ENCODE measurements at regions not wholly inside any gene's neighbourhood (a gene's known extent, or its start where the extent isn't known, plus 50 kb on each side); places are given as distances from the start of the nearest gene placed in this dataset.

- in situ Hi-C loops (cut with HindIII; ENCODE audit: low sequenced_read_pairs), result no loop called here
Measured at GRCh38 chrX:4754878-4755604, 1041.6 kb upstream of the PRKX start.

GRCh38 chrX:4741024-4741423 is 1027.6 kb upstream of the PRKX start:
- in situ Hi-C loops (cut with HindIII; ENCODE audit: low sequenced_read_pairs), result no loop called here

DNA sequence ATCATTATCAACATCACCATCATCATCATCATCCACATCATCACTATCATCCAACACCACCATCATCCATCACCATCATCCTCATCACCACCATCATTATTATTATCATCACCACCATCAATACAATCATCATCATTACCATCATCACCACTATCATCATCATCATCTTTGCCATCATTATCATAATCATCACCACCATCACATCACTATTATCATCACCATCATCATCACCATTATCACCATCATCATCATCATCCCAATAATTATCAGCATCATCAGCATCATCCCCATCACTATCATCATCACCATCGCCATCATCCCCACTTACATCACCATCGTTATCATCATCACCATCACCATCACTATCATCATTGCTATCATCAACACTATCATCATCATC is 1021.9 kb upstream of the PRKX start:
- in situ Hi-C loops (cut with HindIII; ENCODE audit: low sequenced_read_pairs), result no loop called here

- in situ Hi-C loops (cut with HindIII; ENCODE audit: low sequenced_read_pairs), result no loop called here
Measured at GRCh38 chrX:4710618-4711433, 997.4 kb upstream of the PRKX start.

DNA sequence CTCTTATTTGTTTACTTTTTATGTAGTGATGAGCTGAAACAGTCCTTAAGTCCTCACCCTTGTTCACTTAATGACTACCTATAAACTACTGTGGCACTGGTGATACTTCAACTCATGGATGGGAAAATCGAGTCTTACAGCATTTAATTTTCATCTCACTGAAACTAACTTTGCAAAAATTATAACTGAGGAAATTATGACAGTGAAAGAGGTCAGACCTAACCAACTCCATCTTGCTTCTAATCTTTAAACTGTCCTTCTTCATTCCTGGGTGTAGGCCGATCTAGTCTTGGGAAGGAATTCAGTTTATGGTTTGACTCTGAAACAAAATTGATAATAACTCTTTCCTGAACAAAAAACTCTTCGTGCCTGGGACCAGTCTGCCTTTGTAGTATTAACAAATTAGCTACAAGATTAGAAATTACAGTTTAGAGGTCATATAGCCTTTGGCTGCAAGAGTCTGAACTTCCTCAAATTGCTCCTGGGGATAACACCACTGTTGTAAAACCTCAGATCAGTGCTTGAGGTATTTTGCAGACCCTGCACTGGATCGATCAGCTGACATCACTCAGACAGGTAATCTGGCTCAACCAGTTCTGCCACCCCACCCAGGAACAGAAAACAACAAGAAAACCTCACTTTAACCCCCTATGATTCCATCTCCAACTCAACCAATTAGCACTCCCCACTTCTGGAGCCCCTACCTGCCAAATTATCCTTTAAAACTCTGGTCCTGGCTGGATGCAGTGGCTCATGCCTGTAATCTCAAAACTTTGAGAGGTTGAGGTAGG is 995.7 kb upstream of the PRKX start:
- in situ Hi-C loops (cut with HindIII; ENCODE audit: low sequenced_read_pairs), result no loop called here

DNA sequence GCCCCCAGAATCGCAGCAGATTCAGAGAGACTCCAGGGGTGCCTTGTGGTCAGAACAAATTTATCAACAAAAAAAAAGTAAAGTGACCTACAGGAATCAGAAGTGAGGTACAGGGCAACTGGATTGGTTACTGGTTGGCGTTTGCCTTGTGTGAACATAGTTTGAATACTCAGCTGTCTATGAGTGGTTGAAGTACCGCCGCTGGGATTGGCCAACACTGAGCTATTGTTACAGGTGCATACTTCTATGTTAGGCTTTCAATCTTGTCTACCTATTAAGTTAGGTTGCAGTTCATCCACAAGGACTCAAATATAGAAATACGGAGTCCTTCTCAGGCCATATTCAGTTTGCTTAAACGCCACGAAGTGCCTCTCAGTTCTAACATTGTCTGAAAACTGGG is 993.5 kb upstream of the PRKX start:
- in situ Hi-C loops (cut with HindIII; ENCODE audit: low sequenced_read_pairs), result no loop called here

GRCh38 chrX:4690521-4690920 is 977.1 kb upstream of the PRKX start:
- in situ Hi-C loops (cut with HindIII; ENCODE audit: low sequenced_read_pairs), result no loop called here

GRCh38 chrX:4682636-4683035 is 969.2 kb upstream of the PRKX start:
- in situ Hi-C loops (cut with HindIII; ENCODE audit: low sequenced_read_pairs), result no loop called here

- in situ Hi-C loops (cut with HindIII; ENCODE audit: low sequenced_read_pairs), result no loop called here
Measured at GRCh38 chrX:4675686-4676300, 962.3 kb upstream of the PRKX start.

DNA sequence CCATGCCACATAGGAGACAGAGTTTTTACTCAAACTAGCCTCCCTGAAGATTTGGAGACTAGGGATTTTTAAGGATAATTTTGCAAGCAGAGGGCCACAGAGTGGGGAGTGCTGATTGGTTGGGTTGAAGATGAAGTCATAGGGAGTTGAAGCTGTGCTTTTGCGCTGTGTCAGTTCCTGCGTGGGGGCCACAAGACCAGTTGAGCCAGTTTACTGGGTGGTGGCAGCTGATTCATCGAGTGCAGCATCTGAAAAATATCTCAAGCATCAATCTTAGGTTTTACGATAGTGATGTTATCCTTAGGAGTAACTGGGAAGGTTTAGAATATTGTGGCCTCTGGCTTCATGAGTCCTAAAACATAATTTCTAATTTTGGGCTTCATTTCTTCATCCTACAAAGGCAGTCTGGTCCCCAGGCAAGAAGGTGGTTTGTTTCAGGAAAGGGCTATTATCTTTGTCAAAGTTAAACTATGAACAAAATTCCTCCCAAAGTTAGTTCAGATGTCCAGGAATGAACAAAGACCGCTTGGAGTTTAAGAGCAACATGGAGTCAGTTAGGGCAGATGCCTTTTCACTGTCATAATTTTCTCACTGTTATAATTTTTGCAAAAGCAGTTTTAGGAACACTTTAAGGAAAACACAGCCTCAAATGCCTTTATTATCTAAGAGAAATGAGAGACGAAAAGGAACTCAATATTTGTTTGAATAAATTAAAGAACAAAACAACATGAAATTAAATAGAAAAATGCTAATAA is 960.8 kb upstream of the PRKX start:
- in situ Hi-C loops (cut with HindIII; ENCODE audit: low sequenced_read_pairs), result no loop called here

DNA sequence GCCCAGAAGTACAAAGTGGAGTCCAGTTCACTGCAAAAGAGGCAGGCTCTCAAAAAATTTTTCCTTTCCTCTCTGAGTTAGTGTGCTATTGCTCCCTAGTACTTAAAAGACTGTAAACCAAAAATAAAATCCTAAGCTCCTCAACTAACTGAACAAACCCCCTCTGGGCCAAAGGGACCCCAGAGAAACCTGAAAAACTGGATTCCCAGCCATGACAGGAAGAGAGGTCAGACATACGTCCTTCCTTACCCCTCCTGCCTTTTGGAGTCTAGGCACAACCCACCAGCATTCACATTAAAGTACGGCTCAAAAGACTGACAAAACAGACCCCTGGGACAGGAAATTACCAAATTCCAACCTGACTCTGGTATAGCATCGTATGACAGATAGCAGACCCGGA is 957.9 kb upstream of the PRKX start:
- in situ Hi-C loops (cut with HindIII; ENCODE audit: low sequenced_read_pairs), result no loop called here

GRCh38 chrX:4670606-4671005 is 957.2 kb upstream of the PRKX start:
- in situ Hi-C loops (cut with HindIII; ENCODE audit: low sequenced_read_pairs), result no loop called here

- in situ Hi-C loops (cut with HindIII; ENCODE audit: low sequenced_read_pairs), result no loop called here
Measured at GRCh38 chrX:4668802-4669536, 955.5 kb upstream of the PRKX start.

DNA sequence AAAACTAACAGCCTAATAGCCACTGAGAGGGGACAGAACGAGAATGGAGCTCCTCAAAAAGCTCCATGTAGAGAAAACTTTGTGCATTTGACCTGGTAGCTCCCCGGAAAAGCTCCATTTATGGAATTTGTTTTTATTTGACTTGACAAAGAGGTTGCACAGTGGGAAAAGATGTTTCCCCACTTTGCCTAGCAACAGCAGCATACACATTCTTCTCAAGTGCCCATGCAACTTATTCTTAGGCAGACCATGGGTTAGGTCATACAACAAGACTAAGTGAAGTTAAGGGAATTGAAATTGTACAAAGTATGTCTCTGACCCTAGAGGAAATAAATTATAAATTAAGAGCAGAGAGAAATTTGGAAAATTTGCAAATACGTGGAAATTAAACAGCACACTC is 949.6 kb upstream of the PRKX start:
- in situ Hi-C loops (cut with HindIII; ENCODE audit: low sequenced_read_pairs), result no loop called here

DNA sequence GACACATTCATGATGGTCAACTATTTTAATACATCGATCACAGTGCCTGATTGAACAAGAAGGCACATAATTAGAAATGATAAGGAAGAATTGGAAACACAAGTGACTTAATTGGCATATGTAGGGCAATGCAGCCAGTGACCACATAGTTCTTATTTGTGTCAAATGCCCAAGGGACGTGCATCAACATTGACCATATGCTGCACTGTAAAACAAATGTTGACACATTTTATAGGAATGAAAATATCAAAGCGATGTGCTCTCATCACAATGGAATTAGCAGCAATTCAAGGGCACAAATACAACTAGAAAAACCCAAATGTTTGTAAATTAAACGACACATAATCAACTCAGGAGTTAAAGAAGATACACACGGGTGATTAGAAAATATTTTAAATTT is 948.3 kb upstream of the PRKX start:
- in situ Hi-C loops (cut with HindIII; ENCODE audit: low sequenced_read_pairs), result no loop called here

- in situ Hi-C loops (cut with HindIII; ENCODE audit: low sequenced_read_pairs), result no loop called here
Measured at GRCh38 chrX:4656419-4656818, 943.0 kb upstream of the PRKX start.

DNA sequence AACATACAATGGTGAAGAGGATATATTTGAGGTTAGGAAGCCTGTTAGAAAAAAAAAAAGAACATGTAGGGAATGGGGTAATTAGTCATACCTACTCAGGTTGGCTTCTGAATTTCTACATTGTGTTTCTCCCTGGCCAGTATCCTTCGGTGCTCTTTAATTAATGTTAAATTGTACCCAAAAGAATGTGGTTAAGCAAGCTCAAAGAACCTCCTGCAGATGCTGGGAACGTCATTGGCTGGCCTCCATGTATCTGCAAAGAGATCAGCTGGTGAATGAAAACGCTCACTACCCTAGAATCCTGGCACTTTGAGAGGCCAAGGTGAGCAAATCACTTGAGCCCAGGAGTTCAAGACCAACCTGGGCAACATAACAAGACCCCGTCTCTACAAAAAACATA is 942.3 kb upstream of the PRKX start:
- in situ Hi-C loops (cut with HindIII; ENCODE audit: low sequenced_read_pairs), result no loop called here

- in situ Hi-C loops (cut with HindIII; ENCODE audit: low sequenced_read_pairs), result no loop called here
Measured at GRCh38 chrX:4642114-4642513, 928.7 kb upstream of the PRKX start.

- in situ Hi-C loops (cut with HindIII; ENCODE audit: low sequenced_read_pairs), result no loop called here
Measured at GRCh38 chrX:4638036-4638435, 924.6 kb upstream of the PRKX start.

DNA sequence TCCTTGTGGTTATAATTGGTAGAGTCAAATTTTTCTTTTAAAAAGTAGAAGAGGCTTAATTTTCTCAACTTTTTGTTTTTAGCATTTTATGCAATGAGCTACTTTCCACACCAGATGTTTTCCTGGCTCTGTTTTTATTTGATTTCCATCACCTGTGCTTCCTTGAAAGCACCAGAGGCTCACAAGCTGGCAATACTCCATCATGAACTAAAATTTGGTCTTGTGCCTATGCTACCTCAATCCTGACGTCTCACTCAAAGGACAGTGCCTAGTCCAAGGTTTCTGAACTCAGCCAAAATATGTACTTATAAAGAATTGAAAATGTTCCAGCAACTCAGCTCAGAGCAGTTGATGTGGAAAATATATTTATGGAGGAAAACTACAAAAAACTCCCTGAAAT is 914.0 kb upstream of the PRKX start:
- in situ Hi-C loops (cut with HindIII; ENCODE audit: low sequenced_read_pairs), result no loop called here
